HEK293 (cell line): ENCODE measurements at regions not wholly inside any gene's neighbourhood (a gene's known extent, or its start where the extent isn't known, plus 50 kb on each side); places are given as distances from the start of the nearest gene placed in this dataset.
"Not testable (repeated sequence)": the region's sequence is repeated elsewhere in the genome, so short reads cannot be mapped to it uniquely, and the experiment has no call there.

Source experiments
- CTCF ChIA-PET: fragments of 350-600 bp; formaldehyde crosslinking; extraction: SDS; loops from one replicate; lab custom pipeline; 2021; ENCODE audit warnings: antibody characterized with exemption; lab: Yijun Ruan, JAX
- POLR2A ChIA-PET: fragments of 300-600 bp; formaldehyde crosslinking; extraction: SDS; loops from one replicate; lab custom pipeline; 2020; ENCODE audit warnings: antibody characterized with exemption, inconsistent platforms; lab: Yijun Ruan, JAX
- H3K27ac ChIP-seq: fragments of 200-500 bp; sonication (Bioruptor generic); 2 replicates; pipeline ENCODE4 v1.5.1; 2014; ENCODE audit warnings: low read depth, low read length, control low read depth, inconsistent platforms; ENCODE audit errors: extremely low read depth
- H3K36me3 ChIP-seq, 2 experiments: fragments of 200-500 bp in 1 of 2; sonication (Bioruptor generic) in 1 of 2; 1 replicate in 1 of 2; 2 replicates in 1 of 2; pipeline ENCODE4 v1.5.1; 2014 to 2017; ENCODE audit warnings: inconsistent platforms in 2 of 2, low read length in 2 of 2; ENCODE audit not compliant: control insufficient read depth in 2 of 2, insufficient read depth in 1 of 2
- H3K4me1 ChIP-seq: fragments of 200-500 bp; sonication (Bioruptor generic); 2 replicates; pipeline ENCODE4 v1.5.1; 2014; ENCODE audit warnings: mild to moderate bottlenecking, low read length, inconsistent platforms; ENCODE audit not compliant: control insufficient read depth, insufficient read depth
- H3K4me3 ChIP-seq: 2 replicates; pipeline ENCODE4 v1.5.1; 2011; ENCODE audit warnings: low read depth, mild to moderate bottlenecking, control low read depth, low read length, moderate library complexity
- H3K9me3 ChIP-seq: fragments of 200-500 bp; sonication (Bioruptor generic); 2 replicates; pipeline ENCODE4 v1.5.1; 2014; ENCODE audit warnings: low read depth, low read length, inconsistent platforms; ENCODE audit not compliant: control insufficient read depth, insufficient read depth
- EGR2 ChIP-seq: fragments of 450-650 bp; formaldehyde crosslinking; IDR thresholded peaks from 2 replicates; pipeline ENCODE4 v1.5.1; 2016; ENCODE audit warnings: low read depth, missing biosample characterization, missing genetic modification characterization
- KLF7 ChIP-seq: fragments of 450-650 bp; formaldehyde crosslinking; IDR thresholded peaks from 2 replicates; pipeline ENCODE4 v1.5.1; 2016; ENCODE audit warnings: missing biosample characterization, missing genetic modification characterization, borderline replicate concordance
- ZFHX2 ChIP-seq: fragments of 450-650 bp; formaldehyde crosslinking; conservative IDR thresholded peaks from 2 replicates; pipeline ENCODE4 v1.5.1; 2016; ENCODE audit warnings: missing biosample characterization, missing genetic modification characterization
- ZNF311 ChIP-seq: fragments of 450-650 bp; formaldehyde crosslinking; IDR thresholded peaks from 2 replicates; pipeline ENCODE4 v1.5.1; 2017; ENCODE audit warnings: missing biosample characterization, missing genetic modification characterization, borderline replicate concordance
- ZNF354C ChIP-seq: fragments of 450-650 bp; formaldehyde crosslinking; IDR thresholded peaks from 2 replicates; pipeline ENCODE4 v1.5.1; 2016; ENCODE audit warnings: missing biosample characterization, missing genetic modification characterization, low read depth, borderline replicate concordance
- ZNF48 ChIP-seq: fragments of 450-650 bp; formaldehyde crosslinking; IDR thresholded peaks from 2 replicates; pipeline ENCODE4 v1.5.1; 2016; ENCODE audit warnings: missing biosample characterization, missing genetic modification characterization
- ZNF555 ChIP-seq: fragments of 450-650 bp; formaldehyde crosslinking; conservative IDR thresholded peaks from 2 replicates; pipeline ENCODE4 v1.5.1; 2017; ENCODE audit warnings: missing biosample characterization, mild to moderate bottlenecking, missing genetic modification characterization, inconsistent platforms
- ZNF585B ChIP-seq: fragments of 450-650 bp; formaldehyde crosslinking; IDR thresholded peaks from 2 replicates; pipeline ENCODE4 v1.5.1; 2016; ENCODE audit warnings: missing biosample characterization, missing genetic modification characterization
- ZNF596 ChIP-seq: fragments of 450-650 bp; IDR thresholded peaks from 2 replicates; pipeline ENCODE4 v1.5.0; 2018; ENCODE audit warnings: missing biosample characterization, mild to moderate bottlenecking, missing genetic modification characterization, moderate library complexity
- ZNF624 ChIP-seq: fragments of 450-650 bp; formaldehyde crosslinking; IDR thresholded peaks from 2 replicates; pipeline ENCODE4 v1.5.1; 2017; ENCODE audit warnings: missing biosample characterization, missing genetic modification characterization
- ZNF792 ChIP-seq: fragments of 450-650 bp; formaldehyde crosslinking; IDR thresholded peaks from 2 replicates; pipeline ENCODE4 v1.5.1; 2016; ENCODE audit warnings: missing biosample characterization, missing genetic modification characterization
- TF ChIP-seq, protein P1 (sequence below): fragments of 450-650 bp; formaldehyde crosslinking; IDR thresholded peaks from 2 replicates; pipeline ENCODE4 v1.5.1; 2017; ENCODE audit warnings: missing biosample characterization, missing genetic modification characterization
- TF ChIP-seq, protein P2 (sequence below): fragments of 450-650 bp; formaldehyde crosslinking; IDR thresholded peaks from 2 replicates; pipeline ENCODE4 v1.5.1; 2016; ENCODE audit warnings: missing biosample characterization, missing genetic modification characterization
- TF ChIP-seq, protein P3 (sequence below): fragments of 450-650 bp; formaldehyde crosslinking; IDR thresholded peaks from 2 replicates; pipeline ENCODE4 v1.5.1; 2016; ENCODE audit warnings: missing biosample characterization, missing genetic modification characterization, borderline replicate concordance

DNA sequence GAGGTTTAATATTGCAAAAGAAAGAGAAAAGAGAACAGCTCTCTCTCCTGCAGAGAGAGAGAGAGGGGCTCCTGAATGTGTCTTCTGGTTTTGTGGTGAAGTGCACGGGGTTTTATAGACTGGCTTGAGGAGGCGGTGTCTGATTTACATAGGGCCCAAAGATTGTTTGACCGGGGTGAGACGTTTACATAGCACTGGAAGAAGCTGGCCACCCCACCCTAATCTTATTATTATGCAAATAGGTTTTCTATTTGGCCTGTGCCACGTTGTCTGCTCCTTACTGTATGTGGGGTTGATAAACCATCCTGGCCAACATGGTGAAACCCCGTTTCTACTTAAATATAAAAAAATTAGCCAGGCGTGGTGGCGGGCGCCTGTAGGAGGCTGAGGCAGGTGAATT, 268.6 kb downstream of the SV2B start (continued):
- TF ChIP-seq, protein P1, sequence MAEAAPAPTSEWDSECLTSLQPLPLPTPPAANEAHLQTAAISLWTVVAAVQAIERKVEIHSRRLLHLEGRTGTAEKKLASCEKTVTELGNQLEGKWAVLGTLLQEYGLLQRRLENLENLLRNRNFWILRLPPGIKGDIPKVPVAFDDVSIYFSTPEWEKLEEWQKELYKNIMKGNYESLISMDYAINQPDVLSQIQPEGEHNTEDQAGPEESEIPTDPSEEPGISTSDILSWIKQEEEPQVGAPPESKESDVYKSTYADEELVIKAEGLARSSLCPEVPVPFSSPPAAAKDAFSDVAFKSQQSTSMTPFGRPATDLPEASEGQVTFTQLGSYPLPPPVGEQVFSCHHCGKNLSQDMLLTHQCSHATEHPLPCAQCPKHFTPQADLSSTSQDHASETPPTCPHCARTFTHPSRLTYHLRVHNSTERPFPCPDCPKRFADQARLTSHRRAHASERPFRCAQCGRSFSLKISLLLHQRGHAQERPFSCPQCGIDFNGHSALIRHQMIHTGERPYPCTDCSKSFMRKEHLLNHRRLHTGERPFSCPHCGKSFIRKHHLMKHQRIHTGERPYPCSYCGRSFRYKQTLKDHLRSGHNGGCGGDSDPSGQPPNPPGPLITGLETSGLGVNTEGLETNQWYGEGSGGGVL = no peak
- TF ChIP-seq ZNF555 = no peak
- no peak for TF ChIP-seq ZNF624 (tag by site-specific recombination)
- TF ChIP-seq EGR2 (tag by site-specific recombination) = no peak
- TF ChIP-seq ZNF585B = no peak

DNA sequence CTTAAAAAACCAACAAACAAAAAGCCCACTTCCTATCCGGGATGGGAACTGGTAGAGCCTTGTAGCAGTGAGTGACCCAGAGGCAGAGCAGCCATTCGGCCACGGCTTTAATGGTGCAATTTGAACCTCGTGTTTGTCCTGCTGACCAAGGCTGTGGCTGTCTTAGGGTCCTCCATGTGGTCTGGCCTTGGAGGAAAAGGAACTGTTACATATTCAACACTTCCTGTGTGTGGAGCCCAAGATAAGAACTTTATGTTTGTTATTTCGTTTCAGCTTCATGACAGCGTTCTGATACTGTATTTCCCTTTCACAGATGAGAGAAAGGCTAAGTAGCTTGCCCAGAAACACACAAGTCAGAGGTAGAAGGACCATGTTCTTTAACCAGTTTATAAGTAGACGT, 269.8 kb downstream of the SV2B start:
- H3K9me3 ChIP-seq = no peaks in the 10 kb centered on the region
- no peaks in the 10 kb centered on the region for H3K4me1 ChIP-seq
- ChIA-PET CTCF (interaction anchor here (0.5 kb wide), 1 partner anchor 122 kb away, joined by 3 read pairs; no protein-coding TSS in a partner anchor), POLR2A (no interaction called here)
- H3K36me3 ChIP-seq = no peaks in the 10 kb centered on the region
- H3K27ac ChIP-seq = no peak overlapping the region
- H3K4me3 ChIP-seq = no peak overlapping the region
- TF ChIP-seq ZNF48 (tag by site-specific recombination) = no peak
- no peak for TF ChIP-seq ZNF311 (tag by site-specific recombination)
- TF ChIP-seq ZNF354C (tag by site-specific recombination) = no peak
- TF ChIP-seq, all 188 proteins: peak for 0

DNA sequence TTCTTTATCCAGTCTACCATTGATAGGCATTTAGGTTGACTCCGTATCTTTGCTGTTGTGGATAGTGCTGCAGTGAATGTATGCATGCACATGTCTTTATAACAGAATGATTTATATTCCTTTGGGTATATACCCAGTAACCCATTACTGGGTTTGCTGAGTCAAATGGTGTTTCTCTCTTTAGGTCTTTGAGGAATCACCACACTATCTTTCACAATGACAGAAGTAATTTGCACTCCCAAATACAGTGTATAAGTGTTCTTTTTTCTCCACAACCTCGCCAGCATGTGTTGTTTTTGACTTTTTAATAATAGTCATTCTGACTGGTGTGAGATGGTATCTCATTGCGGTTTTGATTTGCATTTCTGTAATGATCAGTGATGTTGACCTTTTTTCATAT, 271.3 kb downstream of the SV2B start:
- POLR2A ChIA-PET, H3K27ac ChIP-seq, H3K4me3 ChIP-seq, H3K9me3 ChIP-seq, CTCF ChIA-PET, H3K4me1 ChIP-seq, H3K36me3 ChIP-seq: not testable (repeated sequence)

DNA sequence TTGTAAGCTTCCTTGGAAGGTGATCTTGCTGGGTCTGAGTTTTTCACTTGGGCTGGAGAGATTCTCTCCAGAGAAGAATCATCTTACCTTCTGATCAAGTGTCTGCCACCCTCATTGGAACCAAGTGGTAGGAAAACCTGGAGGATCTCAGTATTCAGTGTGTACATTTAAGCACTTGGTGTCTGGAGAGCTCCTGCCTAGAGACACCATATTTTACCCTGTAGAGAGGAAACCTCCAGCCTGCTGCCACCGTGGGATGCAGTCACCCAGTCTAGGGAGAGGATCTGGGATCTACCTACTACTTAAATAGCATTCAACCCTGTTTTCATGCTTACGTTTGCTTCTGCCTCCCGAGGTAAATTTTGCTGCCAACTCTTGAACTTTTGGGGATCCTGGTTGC, 274.3 kb downstream of the SV2B start:
- Histone ChIP-seq H3K4me3 (no peak overlapping the region), H3K9me3 (no peaks in the 10 kb centered on the region), H3K4me1 (no peaks in the 10 kb centered on the region), H3K27ac (no peak overlapping the region), H3K36me3 (no peaks in the 10 kb centered on the region)
- POLR2A ChIA-PET = no interaction called here
- CTCF ChIA-PET = interaction anchor here (0.6 to 1.6 kb wide), 2 partner anchors 703 to 705 kb away, joined by 3 read pairs; no protein-coding TSS in a partner anchor
- TF ChIP-seq ZNF596 (tag by site-specific recombination) = no peak
- TF ChIP-seq ZNF311 (tag by site-specific recombination) = no peak
- TF ChIP-seq, all 188 proteins: peak for 0

DNA sequence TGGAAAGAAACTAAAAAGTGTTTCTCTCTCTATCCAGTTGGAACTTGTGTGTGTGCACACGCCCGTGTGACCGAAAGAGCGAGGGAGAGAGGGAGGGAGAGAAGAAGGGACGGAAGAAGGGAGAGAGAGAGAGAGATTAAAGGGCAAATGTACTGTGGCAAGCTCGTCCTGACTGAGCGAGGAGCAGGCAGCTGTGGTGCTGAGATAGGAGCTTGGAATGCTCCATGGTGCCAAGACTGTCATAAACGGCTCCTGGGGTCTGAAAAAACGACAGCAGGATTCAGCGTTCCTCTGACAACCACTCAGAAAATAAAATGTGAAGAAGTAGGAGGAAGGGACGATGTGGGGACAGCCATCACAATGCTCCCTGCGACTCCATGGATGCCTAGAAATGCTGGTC, 276.0 kb downstream of the SV2B start:
- no peaks in the 10 kb centered on the region for H3K36me3 ChIP-seq
- ChIA-PET POLR2A (no interaction called here), CTCF (interaction anchor here (0.6 to 1.0 kb wide), 3 partner anchors 24 to 635 kb away, joined by 3 to 5 read pairs (median 3); no protein-coding TSS in a partner anchor)
- no peak overlapping the region for H3K4me3 ChIP-seq
- no peaks in the 10 kb centered on the region for H3K9me3 ChIP-seq
- H3K4me1 ChIP-seq = no peaks in the 10 kb centered on the region
- H3K27ac ChIP-seq = no peak overlapping the region
- no peak for TF ChIP-seq ZFHX2
- TF ChIP-seq, protein P2, sequence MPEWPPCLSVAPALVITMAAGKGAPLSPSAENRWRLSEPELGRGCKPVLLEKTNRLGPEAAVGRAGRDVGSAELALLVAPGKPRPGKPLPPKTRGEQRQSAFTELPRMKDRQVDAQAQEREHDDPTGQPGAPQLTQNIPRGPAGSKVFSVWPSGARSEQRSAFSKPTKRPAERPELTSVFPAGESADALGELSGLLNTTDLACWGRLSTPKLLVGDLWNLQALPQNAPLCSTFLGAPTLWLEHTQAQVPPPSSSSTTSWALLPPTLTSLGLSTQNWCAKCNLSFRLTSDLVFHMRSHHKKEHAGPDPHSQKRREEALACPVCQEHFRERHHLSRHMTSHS = no peak
- TF ChIP-seq ZNF792 (tag by site-specific recombination) = no peak
- TF ChIP-seq, protein P3, sequence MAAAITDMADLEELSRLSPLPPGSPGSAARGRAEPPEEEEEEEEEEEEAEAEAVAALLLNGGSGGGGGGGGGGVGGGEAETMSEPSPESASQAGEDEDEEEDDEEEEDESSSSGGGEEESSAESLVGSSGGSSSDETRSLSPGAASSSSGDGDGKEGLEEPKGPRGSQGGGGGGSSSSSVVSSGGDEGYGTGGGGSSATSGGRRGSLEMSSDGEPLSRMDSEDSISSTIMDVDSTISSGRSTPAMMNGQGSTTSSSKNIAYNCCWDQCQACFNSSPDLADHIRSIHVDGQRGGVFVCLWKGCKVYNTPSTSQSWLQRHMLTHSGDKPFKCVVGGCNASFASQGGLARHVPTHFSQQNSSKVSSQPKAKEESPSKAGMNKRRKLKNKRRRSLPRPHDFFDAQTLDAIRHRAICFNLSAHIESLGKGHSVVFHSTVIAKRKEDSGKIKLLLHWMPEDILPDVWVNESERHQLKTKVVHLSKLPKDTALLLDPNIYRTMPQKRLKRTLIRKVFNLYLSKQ (tag by site-specific recombination) = no peak
- no peak for TF ChIP-seq KLF7 (tag by site-specific recombination)
